Choroid plexus epithelial cell (primary cell): ENCODE measurements at regions not wholly inside any gene's neighbourhood (a gene's known extent, or its start where the extent isn't known, plus 50 kb on each side); places are given as distances from the start of the nearest gene placed in this dataset.

Experiments used
- DNase-seq: peaks from one replicate; pipeline ENCODE4 v3.0.0-alpha.2; 2010; ENCODE audit warnings: low read depth
- H3K4me3 ChIP-seq: 2 replicates; pipeline ENCODE4 v1.5.1; 2011; ENCODE audit warnings: low read depth, mild to moderate bottlenecking, control low read depth, low read length, moderate library complexity
- CTCF ChIP-seq: conservative IDR thresholded peaks from 2 replicates; pipeline ENCODE4 v1.5.1; 2011; ENCODE audit warnings: low read depth, mild to moderate bottlenecking, control low read depth, inconsistent platforms, low read length, moderate library complexity

- no peak for DNase-seq
- TF ChIP-seq CTCF: no peak
- no peak overlapping the region for H3K4me3 ChIP-seq
Measured at GRCh38 chr2:162938387-162938786, 99.8 kb upstream of the KCNH7 start.

- no peak overlapping the region for H3K4me3 ChIP-seq
- peak; percentile 5 for DNase-seq
- no peak for TF ChIP-seq CTCF
Measured at GRCh38 chr2:162934191-162934590, 95.6 kb upstream of the KCNH7 start.

GRCh38 chr2:162932416-162932815 is 93.8 kb upstream of the KCNH7 start:
- no peak for DNase-seq
- no peak for TF ChIP-seq CTCF
- no peak overlapping the region for H3K4me3 ChIP-seq

- TF ChIP-seq CTCF: no peak
- peak; percentile 12 for DNase-seq
Measured at GRCh38 chr2:162929571-162929970, 91.0 kb upstream of the KCNH7 start.

GRCh38 chr2:162928356-162928755 is 89.8 kb upstream of the KCNH7 start:
- H3K4me3 ChIP-seq: no peak overlapping the region
- TF ChIP-seq CTCF: no peak
- DNase-seq: no peak

More at GRCh38 chr2:162929571-162929970, 91.0 kb upstream of the KCNH7 start:
- H3K4me3 ChIP-seq: no peak overlapping the region

- no peak overlapping the region for H3K4me3 ChIP-seq
- peak; percentile 19 for DNase-seq
- TF ChIP-seq CTCF: no peak
Measured at GRCh38 chr2:162926907-162927306, 88.3 kb upstream of the KCNH7 start.

GRCh38 chr2:162926501-162926900 is 87.9 kb upstream of the KCNH7 start:
- TF ChIP-seq CTCF: no peak
- no peak overlapping the region for H3K4me3 ChIP-seq
- DNase-seq: peak; percentile 34
